ENCODE measurements at regions not wholly inside any gene's neighbourhood (a gene's known extent, or its start where the extent isn't known, plus 50 kb on each side); places are given as distances from the start of the nearest gene placed in this dataset.

GRCh38 chr11:28566339-28567089, 458.3 kb downstream of the METTL15 start:
- peak; percentile 64 for DNase-seq

GRCh38 chr11:28559492-28559891, 451.3 kb downstream of the METTL15 start:
- no peak for DNase-seq

- DNase-seq, result no peak
Observed at GRCh38 chr11:28547321-28547741, 439.1 kb downstream of the METTL15 start.

GRCh38 chr11:28545536-28545935, 437.3 kb downstream of the METTL15 start:
- no peak for DNase-seq

- no peak for DNase-seq
Observed at GRCh38 chr11:28542561-28542960, 434.4 kb downstream of the METTL15 start.

GRCh38 chr11:28539239-28540030, 431.2 kb downstream of the METTL15 start:
- DNase-seq, result no peak

GRCh38 chr11:28537822-28538221, 429.6 kb downstream of the METTL15 start:
- DNase-seq, result no peak

- no peak for DNase-seq
Observed at GRCh38 chr11:28536504-28537267, 428.5 kb downstream of the METTL15 start.

- no peak for DNase-seq
Observed at GRCh38 chr11:28535677-28536076, 427.5 kb downstream of the METTL15 start.

GRCh38 chr11:28529540-28530410, 421.6 kb downstream of the METTL15 start:
- no peak for DNase-seq

GRCh38 chr11:28529046-28529445, 420.9 kb downstream of the METTL15 start:
- DNase-seq, result no peak

GRCh38 chr11:28528217-28528616, 420.0 kb downstream of the METTL15 start:
- no peak for DNase-seq

- DNase-seq, result no peak
Observed at GRCh38 chr11:28526406-28526751, 418.2 kb downstream of the METTL15 start.

- DNase-seq, result no peak
Observed at GRCh38 chr11:28525636-28526405, 417.6 kb downstream of the METTL15 start.

GRCh38 chr11:28524098-28524497, 415.9 kb downstream of the METTL15 start:
- no peak for DNase-seq

- no peak for DNase-seq
Observed at GRCh38 chr11:28521075-28521474, 412.9 kb downstream of the METTL15 start.

GRCh38 chr11:28520291-28520690, 412.1 kb downstream of the METTL15 start:
- no peak for DNase-seq

- DNase-seq, result no peak
Observed at GRCh38 chr11:28518825-28519224, 410.6 kb downstream of the METTL15 start.

GRCh38 chr11:28517621-28518020, 409.4 kb downstream of the METTL15 start:
- DNase-seq, result no peak

- DNase-seq, result no peak
Observed at GRCh38 chr11:28514391-28514790, 406.2 kb downstream of the METTL15 start.

GRCh38 chr11:28512143-28512756, 404.1 kb downstream of the METTL15 start:
- DNase-seq, result no peak
